GM19035 (cell line): ENCODE measurements at regions not wholly inside any gene's neighbourhood (a gene's known extent, or its start where the extent isn't known, plus 50 kb on each side); places are given as distances from the start of the nearest gene placed in this dataset.

Source experiments
- ATAC-seq: cut with Tn5 transposase; IDR thresholded peaks from one replicate; pipeline ENCODE4 v1.9.1; 2021; ENCODE audit not compliant: unreplicated experiment

- ATAC-seq = no peak
These were observed 573.8 kb upstream of the NDST4 start for GRCh38 chr4:115687052-115687755.

GRCh38 chr4:115678425-115678941 is 565.1 kb upstream of the NDST4 start:
- ATAC-seq = no peak

GRCh38 chr4:115675719-115676118 is 562.3 kb upstream of the NDST4 start:
- ATAC-seq = no peak

GRCh38 chr4:115674485-115674884 is 561.1 kb upstream of the NDST4 start:
- no peak for ATAC-seq

GRCh38 chr4:115671581-115671980 is 558.2 kb upstream of the NDST4 start:
- ATAC-seq = no peak

GRCh38 chr4:115670930-115671329 is 557.5 kb upstream of the NDST4 start:
- ATAC-seq = no peak

- no peak for ATAC-seq
These were observed 555.0 kb upstream of the NDST4 start for GRCh38 chr4:115668396-115668795.

GRCh38 chr4:115664285-115664684 is 550.9 kb upstream of the NDST4 start:
- ATAC-seq = no peak

- no peak for ATAC-seq
These were observed 547.0 kb upstream of the NDST4 start for GRCh38 chr4:115660465-115660864.

GRCh38 chr4:115657991-115658650 is 544.7 kb upstream of the NDST4 start:
- ATAC-seq = no peak

GRCh38 chr4:115655626-115656025 is 542.2 kb upstream of the NDST4 start:
- ATAC-seq = no peak

- ATAC-seq = no peak
These were observed 535.4 kb upstream of the NDST4 start for GRCh38 chr4:115648786-115649185.

- ATAC-seq = no peak
These were observed 515.9 kb upstream of the NDST4 start for GRCh38 chr4:115629270-115629669.

GRCh38 chr4:115609631-115610030 is 496.2 kb upstream of the NDST4 start:
- no peak for ATAC-seq

GRCh38 chr4:115607311-115607710 is 493.9 kb upstream of the NDST4 start:
- ATAC-seq = no peak

GRCh38 chr4:115596265-115597001 is 483.0 kb upstream of the NDST4 start:
- ATAC-seq = no peak

GRCh38 chr4:115580901-115581300 is 467.5 kb upstream of the NDST4 start:
- ATAC-seq = no peak

GRCh38 chr4:115575851-115576250 is 462.4 kb upstream of the NDST4 start:
- ATAC-seq = no peak

- ATAC-seq = no peak
These were observed 449.1 kb upstream of the NDST4 start for GRCh38 chr4:115562506-115562905.

- no peak for ATAC-seq
These were observed 434.7 kb upstream of the NDST4 start for GRCh38 chr4:115548123-115548522.

- no peak for ATAC-seq
These were observed 424.0 kb upstream of the NDST4 start for GRCh38 chr4:115537387-115537786.

- ATAC-seq = no peak
These were observed 415.7 kb upstream of the NDST4 start for GRCh38 chr4:115529126-115529525.
